Small intestine (tissue), 7 donors: ENCODE measurements at regions not wholly inside any gene's neighbourhood (a gene's known extent, or its start where the extent isn't known, plus 50 kb on each side); places are given as distances from the start of the nearest gene placed in this dataset.

Experiments
- DNase-seq, 2 donors: peaks; one replicate each; pipeline versions ENCODE4 v3.0.0 to v3.0.0-alpha.2; 2013
- FAIRE-seq: peaks from 2 replicates; lab custom pipeline; 2012; peaks lifted over from hg19 to GRCh38; lab: Jason Lieb, UNC
- H3K27ac ChIP-seq, 3 donors: one replicate each; pipeline ENCODE4 v1.5.1; 2013; ENCODE audit warnings: low read length in 2 of 3, mild to moderate bottlenecking in 2 of 3, control low read depth in 1 of 3, inconsistent platforms in 1 of 3, low read depth in 1 of 3, moderate library complexity in 1 of 3
- H3K27me3 ChIP-seq, 3 donors: one replicate each; pipeline ENCODE4 v1.6.1; 2013; ENCODE audit warnings: low read length in 3 of 3, inconsistent platforms in 1 of 3; ENCODE audit not compliant: control insufficient read depth in 3 of 3, insufficient read depth in 3 of 3
- H3K36me3 ChIP-seq, 3 donors: one replicate each; pipeline ENCODE4 v1.6.1; 2013; ENCODE audit warnings: low read length in 3 of 3, inconsistent platforms in 1 of 3, low read depth in 1 of 3, mild to moderate bottlenecking in 1 of 3, moderate library complexity in 1 of 3; ENCODE audit not compliant: control insufficient read depth in 3 of 3, insufficient read depth in 2 of 3
- H3K4me1 ChIP-seq, 3 donors: one replicate each; pipeline ENCODE4 v1.6.1; 2013; ENCODE audit warnings: low read length in 2 of 3, inconsistent platforms in 1 of 3, low read depth in 1 of 3, mild to moderate bottlenecking in 1 of 3, moderate library complexity in 1 of 3; ENCODE audit not compliant: control insufficient read depth in 3 of 3, insufficient read depth in 2 of 3
- H3K4me3 ChIP-seq, 3 donors: one replicate each; pipeline ENCODE4 v1.5.1; 2013; ENCODE audit warnings: low read length in 3 of 3, control low read depth in 1 of 3, inconsistent platforms in 1 of 3, low read depth in 1 of 3, mild to moderate bottlenecking in 1 of 3, moderate library complexity in 1 of 3
- H3K9me3 ChIP-seq, 2 donors: one replicate each; pipeline ENCODE4 v1.6.1; 2013; ENCODE audit warnings: low read depth in 1 of 2, low read length in 1 of 2; ENCODE audit not compliant: control insufficient read depth in 2 of 2, insufficient read depth in 1 of 2
- WGBS, 3 donors: extraction: QIAGEN DNeasy Blood & Tissue Kit; methylation state at CpG; one replicate each; pipeline ENCODE4 v1.1.7; 2013; 5-methylcytosine and 5-hydroxymethylcytosine counted together
- donor health status: healthy with polysubstance abuse.
- donor health status: control.
- donor health status: control.
- donor health status: Bipolar disorder and iron deficiency.
- donor health status: healthy.

- no peak overlapping the region for H3K27ac ChIP-seq
- FAIRE-seq: no peak
- H3K4me3 ChIP-seq: no peak overlapping the region
- peaks cover 0 to 3% (median 0%) of the 10 kb centered on the region in 3 donors for H3K4me1 ChIP-seq
- H3K36me3 ChIP-seq: no peaks in the 10 kb centered on the region
- no peaks in the 10 kb centered on the region for H3K9me3 ChIP-seq
- H3K27me3 ChIP-seq: no peaks in the 10 kb centered on the region
- no peak for DNase-seq
- 68 to 80% (median 77%) methylated on average over 11 to 12 of the region's 12 CpGs for WGBS, 3 donors
These were observed 204.1 kb downstream of the BCOR start for GRCh38 chrX:39893417-39894338.

GRCh38 chrX:39894683-39895082 is 203.1 kb downstream of the BCOR start:
- Histone ChIP-seq H3K27me3 (no peaks in the 10 kb centered on the region), H3K36me3 (no peaks in the 10 kb centered on the region), H3K4me1 (peaks cover 0 to 3% (median 0%) of the 10 kb centered on the region in 3 donors), H3K27ac (no peak overlapping the region), H3K4me3 (no peak overlapping the region), H3K9me3 (no peaks in the 10 kb centered on the region)
- no peak for DNase-seq
- no peak for FAIRE-seq
- WGBS, 3 donors: 32 to 63% (median 40%) methylated on average over 4 of the region's 4 CpGs

DNA sequence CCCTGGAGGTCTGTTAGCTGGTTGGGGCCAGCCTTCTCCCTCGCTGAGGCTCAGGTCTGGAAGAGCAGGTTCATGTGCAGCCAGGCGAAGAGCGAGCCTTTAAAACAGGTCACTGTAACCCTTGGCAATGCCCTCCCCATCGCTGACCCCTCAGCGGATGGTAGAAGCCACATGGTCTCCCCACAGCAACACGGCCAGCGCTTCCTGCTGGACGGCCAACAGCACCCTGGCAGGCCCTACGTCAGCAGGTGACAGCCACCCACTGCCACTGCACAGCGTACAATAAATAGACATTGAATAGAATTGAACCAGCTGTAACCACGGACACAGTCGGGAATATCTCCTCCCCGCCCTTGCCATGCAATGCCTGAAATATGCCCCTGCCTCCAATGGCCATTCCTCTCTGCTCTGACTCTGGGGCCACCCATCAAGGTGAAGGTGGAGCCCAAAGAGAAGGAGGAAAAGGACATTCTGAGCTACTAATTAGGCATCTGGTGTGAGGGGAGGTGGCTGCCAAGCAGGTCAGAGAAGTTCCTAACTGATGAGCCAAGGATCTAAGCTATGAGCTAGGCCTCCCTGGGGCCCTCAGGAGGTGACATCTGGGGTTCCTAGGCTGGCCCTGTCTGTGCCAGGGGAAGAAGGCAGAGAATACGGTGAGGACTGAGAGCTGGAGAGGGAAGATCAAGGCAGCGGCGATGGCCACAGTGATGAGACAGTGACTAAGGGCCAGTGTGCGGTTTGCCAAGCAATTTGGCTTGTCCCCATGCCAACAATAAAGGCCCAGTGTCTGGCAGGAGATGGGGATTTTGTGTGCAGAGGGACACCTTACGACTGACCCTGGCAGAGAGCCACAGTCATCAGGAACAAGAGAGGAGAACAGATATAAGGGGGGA is 202.3 kb downstream of the BCOR start:
- Histone ChIP-seq H3K9me3 (no peaks in the 10 kb centered on the region), H3K27me3 (peaks cover 0 to 5% (median 0%) of the 10 kb centered on the region in 3 donors), H3K27ac (no peak overlapping the region), H3K4me3 (no peak overlapping the region), H3K36me3 (no peaks in the 10 kb centered on the region), H3K4me1 (peaks cover 0 to 5% (median 0%) of the 10 kb centered on the region in 3 donors)
- FAIRE-seq: no peak
- WGBS, 3 donors: 73 to 82% (median 82%) methylated on average over 16 to 18 of the region's 18 CpGs
- no peak for DNase-seq

GRCh38 chrX:39896951-39897740 is 200.6 kb downstream of the BCOR start:
- WGBS, 3 donors: 59 to 81% (median 73%) methylated on average over 18 to 20 of the region's 20 CpGs
- DNase-seq (no peak), FAIRE-seq (no peak)
- peaks cover 0 to 9% (median 0%) of the 10 kb centered on the region in 3 donors for H3K27me3 ChIP-seq
- no peaks in the 10 kb centered on the region for H3K36me3 ChIP-seq
- H3K4me3 ChIP-seq: no peak overlapping the region
- no peaks in the 10 kb centered on the region for H3K9me3 ChIP-seq
- peaks cover 0 to 12% (median 0%) of the 10 kb centered on the region in 3 donors for H3K4me1 ChIP-seq
- peak overlapping the region in 1 of 3 donors; percentile 44 for H3K27ac ChIP-seq

- no peak overlapping the region for H3K4me3 ChIP-seq
- FAIRE-seq: no peak
- no peak for DNase-seq
- no peaks in the 10 kb centered on the region for H3K36me3 ChIP-seq
- H3K27me3 ChIP-seq: peaks cover 0 to 9% (median 0%) of the 10 kb centered on the region in 3 donors
- no peaks in the 10 kb centered on the region for H3K9me3 ChIP-seq
- 46 to 72% (median 67%) methylated on average over 6 of the region's 6 CpGs for WGBS, 3 donors
- peaks cover 0 to 12% (median 0%) of the 10 kb centered on the region in 3 donors for H3K4me1 ChIP-seq
- no peak overlapping the region for H3K27ac ChIP-seq
These were observed 200.0 kb downstream of the BCOR start for GRCh38 chrX:39897741-39898097.

GRCh38 chrX:39898147-39898546 is 199.6 kb downstream of the BCOR start:
- WGBS, 3 donors: 73 to 78% (median 78%) methylated on average over 2 of the region's 2 CpGs
- Histone ChIP-seq H3K4me1 (peaks cover 0 to 12% (median 0%) of the 10 kb centered on the region in 3 donors), H3K36me3 (no peaks in the 10 kb centered on the region), H3K9me3 (no peaks in the 10 kb centered on the region), H3K4me3 (no peak overlapping the region), H3K27me3 (peaks cover 0 to 9% (median 0%) of the 10 kb centered on the region in 3 donors), H3K27ac (no peak overlapping the region)
- DNase-seq (no peak), FAIRE-seq (no peak)

DNA sequence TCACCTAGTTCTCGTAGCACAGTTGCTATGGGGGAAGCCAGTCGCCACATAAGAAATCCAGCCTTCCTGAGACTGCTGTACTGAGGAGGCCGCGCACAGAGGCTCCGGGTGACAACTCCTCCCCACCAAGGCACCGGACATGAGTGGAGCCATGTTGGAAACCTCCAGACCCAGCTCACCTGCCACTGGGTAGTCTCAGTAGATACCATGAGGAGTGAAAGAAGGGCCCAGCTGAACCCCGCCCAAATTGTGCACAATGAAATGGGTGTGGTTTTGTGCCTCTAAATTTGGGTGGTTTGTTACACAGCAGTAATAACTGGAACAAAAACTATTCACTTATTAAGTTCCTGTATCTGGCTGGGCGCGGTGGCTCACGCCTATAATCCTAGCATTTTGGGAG is 198.7 kb downstream of the BCOR start:
- Histone ChIP-seq H3K4me1 (peaks cover 0 to 12% (median 0%) of the 10 kb centered on the region in 3 donors), H3K9me3 (no peaks in the 10 kb centered on the region), H3K4me3 (no peak overlapping the region), H3K27ac (no peak overlapping the region), H3K36me3 (no peaks in the 10 kb centered on the region), H3K27me3 (peaks cover 0 to 10% (median 0%) of the 10 kb centered on the region in 3 donors)
- 84 to 91% (median 86%) methylated on average over 10 of the region's 10 CpGs for WGBS, 3 donors
- FAIRE-seq (no peak), DNase-seq (no peak)
